Fibroblast of pulmonary artery (primary cell): ENCODE measurements at regions not wholly inside any gene's neighbourhood (a gene's known extent, or its start where the extent isn't known, plus 50 kb on each side); places are given as distances from the start of the nearest gene placed in this dataset.

ENCODE experiments used
- DNase-seq: peaks from one replicate; pipeline ENCODE4 v3.0.0-alpha.2; 2010; ENCODE audit warnings: low read depth
- H3K4me3 ChIP-seq: replicated peaks from 2 replicates; pipeline ENCODE4 v1.5.1; 2011; ENCODE audit warnings: low read depth, mild to moderate bottlenecking, control low read depth, low read length, moderate library complexity
- TF ChIP-seq, protein P1 (sequence below): IDR thresholded peaks from 2 replicates; pipeline ENCODE4 v1.5.1; 2011; ENCODE audit warnings: mild to moderate bottlenecking, control low read depth, low read length, inconsistent platforms; ENCODE audit errors: missing control alignments

DNA sequence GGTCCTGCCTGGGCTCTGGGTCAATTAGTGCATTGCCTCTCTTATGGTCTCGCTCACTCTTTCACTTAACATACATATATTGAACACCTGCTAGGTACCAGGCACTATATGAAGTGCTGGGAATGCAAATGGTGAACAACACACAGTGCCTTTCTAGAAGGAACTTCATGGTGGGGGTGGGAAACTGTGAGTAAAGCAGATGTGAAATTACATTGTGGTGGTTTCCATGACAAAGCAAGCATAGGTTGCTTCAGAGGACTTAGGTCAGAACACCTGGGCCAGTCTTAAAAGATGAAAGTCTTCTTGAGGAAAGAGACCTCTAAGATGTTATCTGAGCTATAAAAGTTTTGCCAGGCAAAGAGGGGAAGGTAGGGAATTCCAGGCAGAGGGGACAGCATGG is 231.3 kb downstream of the BUD13 start:
- no peak for DNase-seq
- TF ChIP-seq, protein P1, sequence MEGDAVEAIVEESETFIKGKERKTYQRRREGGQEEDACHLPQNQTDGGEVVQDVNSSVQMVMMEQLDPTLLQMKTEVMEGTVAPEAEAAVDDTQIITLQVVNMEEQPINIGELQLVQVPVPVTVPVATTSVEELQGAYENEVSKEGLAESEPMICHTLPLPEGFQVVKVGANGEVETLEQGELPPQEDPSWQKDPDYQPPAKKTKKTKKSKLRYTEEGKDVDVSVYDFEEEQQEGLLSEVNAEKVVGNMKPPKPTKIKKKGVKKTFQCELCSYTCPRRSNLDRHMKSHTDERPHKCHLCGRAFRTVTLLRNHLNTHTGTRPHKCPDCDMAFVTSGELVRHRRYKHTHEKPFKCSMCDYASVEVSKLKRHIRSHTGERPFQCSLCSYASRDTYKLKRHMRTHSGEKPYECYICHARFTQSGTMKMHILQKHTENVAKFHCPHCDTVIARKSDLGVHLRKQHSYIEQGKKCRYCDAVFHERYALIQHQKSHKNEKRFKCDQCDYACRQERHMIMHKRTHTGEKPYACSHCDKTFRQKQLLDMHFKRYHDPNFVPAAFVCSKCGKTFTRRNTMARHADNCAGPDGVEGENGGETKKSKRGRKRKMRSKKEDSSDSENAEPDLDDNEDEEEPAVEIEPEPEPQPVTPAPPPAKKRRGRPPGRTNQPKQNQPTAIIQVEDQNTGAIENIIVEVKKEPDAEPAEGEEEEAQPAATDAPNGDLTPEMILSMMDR: no peak
- H3K4me3 ChIP-seq: no peak overlapping the region

DNA sequence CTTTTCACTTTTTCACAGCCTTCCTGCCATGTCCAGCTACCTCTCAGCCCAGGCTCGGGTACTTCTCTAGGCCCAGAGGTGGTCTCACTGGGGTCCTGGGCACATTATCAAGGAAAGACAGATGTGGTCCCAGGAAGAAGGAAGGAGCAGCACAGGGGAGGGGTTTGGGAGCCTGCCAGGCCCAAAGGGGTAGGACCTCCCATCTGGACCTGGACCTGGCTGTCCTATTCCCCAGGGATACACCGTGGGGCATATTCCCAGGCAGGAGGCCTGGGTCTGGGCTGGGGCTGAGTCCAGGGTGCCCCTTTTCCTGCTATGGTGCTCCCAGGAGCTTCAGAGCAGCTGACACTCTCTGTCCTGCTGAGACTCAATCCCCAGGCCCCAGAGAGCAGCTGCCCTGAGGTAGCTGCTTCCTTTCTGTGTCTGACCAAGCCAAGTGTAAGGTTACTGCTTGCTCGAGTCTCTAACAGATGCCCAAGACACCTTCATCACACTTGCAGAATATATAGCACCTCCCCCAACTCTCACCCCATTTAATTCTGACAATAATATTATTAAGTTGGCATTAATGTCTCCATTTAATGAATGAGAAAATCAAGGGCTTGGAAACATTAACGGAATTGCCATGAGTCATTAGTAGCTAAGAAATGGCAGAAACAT is 232.0 kb downstream of the BUD13 start:
- TF ChIP-seq, protein P1: no peak
- H3K4me3 ChIP-seq: no peak overlapping the region
- DNase-seq: no peak

DNA sequence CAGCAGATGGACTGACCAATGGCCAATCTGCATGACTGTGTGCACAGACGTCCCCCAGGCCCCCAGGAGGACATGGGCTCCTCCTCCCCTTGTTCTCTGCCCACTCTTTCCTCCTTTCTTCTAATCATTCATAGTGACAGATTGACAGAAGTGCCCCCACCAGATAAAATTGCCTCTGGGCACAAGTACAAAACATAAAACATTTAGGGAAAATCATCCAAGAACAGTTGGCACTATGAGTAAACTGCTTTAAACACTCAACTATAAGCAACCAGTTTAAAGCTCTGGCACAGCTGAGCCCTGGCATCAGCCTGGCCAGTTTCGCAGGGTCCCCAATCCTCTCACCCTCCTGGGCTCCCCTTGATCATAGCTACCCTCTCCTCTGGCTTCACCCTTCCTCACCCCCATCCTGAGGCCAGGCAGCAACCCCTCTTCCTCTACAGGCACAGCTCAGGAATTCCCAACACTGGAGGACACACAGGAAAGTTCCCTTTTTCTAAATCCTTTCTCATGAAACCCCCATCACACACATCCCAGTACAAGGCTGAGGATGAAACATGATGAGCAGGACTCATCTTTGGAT is 232.9 kb downstream of the BUD13 start:
- no peak for DNase-seq
- H3K4me3 ChIP-seq: no peak overlapping the region
- TF ChIP-seq, protein P1: no peak

DNA sequence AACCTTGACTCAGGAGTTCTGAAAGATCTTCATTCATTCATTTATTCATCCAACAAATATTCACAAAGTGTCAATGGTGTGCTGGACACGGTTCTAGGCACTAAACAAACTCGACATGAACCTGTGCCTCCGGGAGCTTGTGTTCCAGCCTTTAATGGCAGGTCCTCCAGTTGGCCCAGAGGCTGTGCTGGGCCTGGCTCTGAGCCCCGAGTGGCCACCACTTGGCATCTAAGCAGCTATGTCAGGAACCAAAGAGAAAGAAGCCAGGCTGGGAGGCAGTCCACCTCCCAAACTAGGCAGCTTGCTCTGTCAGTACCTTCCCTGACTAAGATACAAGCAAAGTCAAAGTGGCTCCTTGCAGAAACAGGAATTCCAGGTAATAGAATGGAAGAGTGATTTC is 233.6 kb downstream of the BUD13 start:
- DNase-seq: no peak
- H3K4me3 ChIP-seq: no peak overlapping the region
- TF ChIP-seq, protein P1: no peak

DNA sequence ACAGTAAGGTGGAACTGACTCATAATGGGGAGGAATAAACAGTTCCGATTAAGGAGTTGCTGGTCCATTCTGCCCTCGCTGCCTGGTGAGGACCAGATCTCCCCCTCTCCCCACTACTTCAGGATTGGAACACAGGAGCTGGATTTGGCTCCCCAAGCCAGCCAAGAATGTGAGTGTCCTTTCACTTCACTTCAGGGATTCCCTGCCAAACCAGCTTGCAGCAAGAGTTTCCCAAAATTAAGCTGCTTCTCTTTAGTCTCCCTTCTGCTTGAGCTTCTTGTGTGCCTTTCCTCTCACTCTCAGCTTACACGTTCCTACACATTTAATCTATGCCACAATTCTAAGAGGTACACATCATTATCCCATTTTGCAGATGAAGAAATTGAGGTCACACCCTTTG is 234.1 kb downstream of the BUD13 start:
- no peak for DNase-seq
- H3K4me3 ChIP-seq: no peak overlapping the region
- TF ChIP-seq, protein P1: no peak

DNA sequence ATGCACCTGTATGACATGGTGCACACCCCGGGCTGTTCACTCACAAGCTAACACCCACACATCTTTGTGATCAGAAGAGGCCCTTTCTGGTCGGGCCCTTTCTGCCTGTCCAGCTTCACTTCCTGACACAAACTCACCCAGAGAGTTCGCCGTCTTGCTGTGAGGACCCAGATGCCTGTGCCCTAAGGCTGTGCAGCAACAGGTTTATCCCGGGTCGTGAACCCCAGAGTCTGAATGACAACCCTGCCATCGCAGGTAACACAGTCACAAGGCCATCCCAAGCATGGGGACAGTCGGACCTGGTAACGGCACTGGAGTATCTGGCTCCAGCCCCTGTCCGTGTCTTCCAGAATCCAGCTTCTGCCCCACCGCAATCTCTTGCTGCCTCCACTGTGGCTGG is 235.1 kb downstream of the BUD13 start:
- DNase-seq: no peak
- TF ChIP-seq, protein P1: no peak

DNA sequence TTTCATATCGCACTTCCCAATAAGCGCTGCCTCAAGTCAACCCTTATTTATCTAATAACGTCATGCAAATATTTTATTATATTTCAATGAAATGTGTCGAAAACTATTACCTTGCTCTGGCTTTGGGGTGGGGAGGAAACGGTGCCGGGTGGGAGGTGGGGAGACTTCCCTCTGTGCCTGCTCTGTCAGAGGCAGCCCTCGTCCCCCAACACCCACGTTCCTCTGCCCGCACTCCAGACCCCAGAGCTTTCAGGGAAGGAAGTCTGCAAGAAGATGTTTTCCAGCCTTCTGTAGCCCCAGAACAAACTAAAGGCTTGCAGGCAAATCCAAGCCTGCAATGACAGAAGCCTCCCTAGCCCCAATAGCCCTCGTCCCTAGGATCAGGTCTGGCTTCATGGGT is 235.7 kb downstream of the BUD13 start:
- no peak for DNase-seq
- no peak overlapping the region for H3K4me3 ChIP-seq
- TF ChIP-seq, protein P1: no peak

More for the DNA sequence above, 235.1 kb downstream of the BUD13 start:
- H3K4me3 ChIP-seq: no peak overlapping the region
